ENCODE measurements at regions not wholly inside any gene's neighbourhood (a gene's known extent, or its start where the extent isn't known, plus 50 kb on each side); places are given as distances from the start of the nearest gene placed in this dataset.

DNA sequence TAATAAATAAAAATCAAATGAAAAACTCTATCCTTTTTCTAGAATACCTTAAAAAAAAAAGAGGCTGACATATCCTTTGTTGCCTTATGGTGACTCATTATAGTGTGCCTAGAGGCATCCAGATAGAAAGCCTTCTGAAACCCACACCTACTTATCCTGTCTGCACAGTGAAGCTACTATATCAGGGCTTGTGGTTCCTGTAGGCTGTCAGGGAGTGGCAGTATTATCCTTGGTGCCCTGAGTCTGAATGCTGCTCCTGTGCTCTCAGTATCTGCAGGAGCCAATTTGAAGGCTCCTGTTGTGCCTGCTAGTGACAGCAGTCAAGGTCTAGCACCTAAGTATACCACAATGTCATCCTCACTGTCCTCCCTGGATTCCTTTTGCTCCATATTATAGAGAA lies 168.4 kb upstream of the AVPR1A start:
- DNase-seq (ENCODE audit: low spot score) = no peak

- DNase-seq (ENCODE audit: low spot score) = no peak
Observed at GRCh38 chr12:63318933-63319332, 167.9 kb upstream of the AVPR1A start.

GRCh38 chr12:63318313-63318712 lies 167.3 kb upstream of the AVPR1A start:
- DNase-seq (ENCODE audit: low spot score) = no peak

- DNase-seq (ENCODE audit: low spot score) = no peak
Observed at GRCh38 chr12:63317880-63318279, 166.9 kb upstream of the AVPR1A start.

- no peak for DNase-seq (ENCODE audit: low spot score)
Observed at GRCh38 chr12:63317286-63317846, 166.4 kb upstream of the AVPR1A start.

GRCh38 chr12:63313139-63313538 lies 162.1 kb upstream of the AVPR1A start:
- no peak for DNase-seq (ENCODE audit: low spot score)

DNA sequence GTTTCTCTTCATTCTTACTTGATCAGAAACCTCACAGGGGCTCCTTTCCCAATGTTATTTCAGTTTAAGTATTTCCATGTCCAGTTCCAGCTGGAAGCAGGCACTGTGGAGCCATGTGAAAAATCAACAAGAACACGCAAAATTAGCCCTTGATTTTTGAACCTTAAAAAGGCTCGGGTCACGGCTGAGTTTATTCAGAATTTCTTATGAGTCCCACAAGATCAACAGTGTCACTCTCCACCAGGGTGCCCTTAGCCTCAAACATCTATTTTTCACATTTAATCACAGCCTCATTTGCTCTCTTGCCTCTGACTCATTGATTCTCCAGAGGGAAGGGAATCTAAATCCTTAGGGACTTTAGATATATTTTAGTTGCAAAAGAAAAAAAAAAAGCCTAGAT lies 157.7 kb upstream of the AVPR1A start:
- no peak for DNase-seq (ENCODE audit: low spot score)

GRCh38 chr12:63307849-63308248 lies 156.8 kb upstream of the AVPR1A start:
- no peak for DNase-seq (ENCODE audit: low spot score)

- no peak for DNase-seq (ENCODE audit: low spot score)
Observed at GRCh38 chr12:63305901-63306875, 155.2 kb upstream of the AVPR1A start.

DNA sequence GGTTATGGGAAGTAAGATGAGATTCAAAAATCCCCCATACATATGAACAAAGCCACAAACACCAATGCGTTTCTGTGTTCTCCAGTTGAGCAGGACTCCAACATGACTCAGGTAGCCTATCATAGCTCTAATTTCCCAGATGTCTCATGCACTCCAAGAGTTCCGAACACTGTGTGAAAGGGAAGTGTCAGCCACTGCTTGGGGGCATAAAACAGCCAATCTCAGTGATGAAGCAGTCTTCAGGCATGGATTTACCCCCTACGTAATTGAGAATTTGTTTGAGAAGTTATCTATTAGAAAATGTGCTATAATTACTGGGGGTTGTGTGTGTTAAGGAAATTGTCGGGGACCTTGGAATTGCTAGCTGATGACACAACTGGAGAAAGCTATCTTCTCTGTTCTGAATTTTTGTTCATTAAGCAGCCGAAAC lies 153.9 kb upstream of the AVPR1A start:
- no peak for DNase-seq (ENCODE audit: low spot score)

DNA sequence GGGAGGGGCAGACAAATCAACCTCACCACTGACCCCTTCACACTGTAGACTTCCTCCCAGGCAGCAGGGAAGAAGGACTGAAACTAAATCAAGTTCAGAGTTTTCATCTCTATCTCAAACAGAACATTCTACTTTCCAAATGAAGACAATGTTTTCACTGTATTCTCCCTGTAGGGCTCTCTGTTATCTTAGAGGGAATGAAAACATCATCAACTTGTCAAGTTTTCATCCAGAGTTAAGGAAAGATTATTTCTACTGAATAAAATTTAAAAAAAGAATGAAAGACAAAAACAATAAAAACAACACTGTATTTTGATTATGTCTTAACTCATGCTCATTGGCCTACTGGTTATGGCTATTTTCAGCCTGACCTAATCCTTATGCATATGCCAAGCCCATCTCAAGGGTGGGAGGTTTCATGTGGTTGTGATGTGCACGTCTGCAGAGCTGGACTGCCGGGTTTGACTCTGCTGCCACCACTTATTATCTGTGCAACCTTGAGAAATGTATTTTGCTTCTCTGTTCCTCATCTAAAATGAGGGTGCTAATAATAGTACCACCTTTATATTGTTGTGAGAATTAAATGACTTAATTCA lies 152.0 kb upstream of the AVPR1A start:
- DNase-seq (ENCODE audit: low spot score) = no peak

GRCh38 chr12:63302269-63302940 lies 151.4 kb upstream of the AVPR1A start:
- DNase-seq (ENCODE audit: low spot score) = no peak

DNA sequence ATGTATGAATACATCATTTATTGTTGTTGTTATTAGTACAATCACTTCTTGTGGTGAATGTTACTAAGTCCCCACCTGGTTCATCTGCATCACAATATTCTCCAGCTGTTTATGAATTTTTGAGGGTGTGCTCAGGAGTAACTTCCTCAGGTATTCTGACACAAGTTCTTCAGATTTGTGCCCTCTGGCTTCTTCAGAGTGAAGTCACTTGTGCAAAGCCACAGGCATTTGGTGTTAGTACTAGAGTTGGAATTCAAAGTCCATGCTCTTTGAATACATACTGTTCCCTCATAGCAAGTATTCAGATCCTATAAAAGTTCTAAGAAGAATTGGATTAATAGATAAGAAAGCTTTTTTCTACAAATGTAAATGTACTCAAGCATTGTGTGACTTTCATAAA lies 150.3 kb upstream of the AVPR1A start:
- DNase-seq (ENCODE audit: low spot score) = no peak

- no peak for DNase-seq (ENCODE audit: low spot score)
Observed at GRCh38 chr12:63298386-63298930, 147.5 kb upstream of the AVPR1A start.

- DNase-seq (ENCODE audit: low spot score) = peak; percentile 40
Observed at GRCh38 chr12:63294327-63294632, 143.3 kb upstream of the AVPR1A start.

DNA sequence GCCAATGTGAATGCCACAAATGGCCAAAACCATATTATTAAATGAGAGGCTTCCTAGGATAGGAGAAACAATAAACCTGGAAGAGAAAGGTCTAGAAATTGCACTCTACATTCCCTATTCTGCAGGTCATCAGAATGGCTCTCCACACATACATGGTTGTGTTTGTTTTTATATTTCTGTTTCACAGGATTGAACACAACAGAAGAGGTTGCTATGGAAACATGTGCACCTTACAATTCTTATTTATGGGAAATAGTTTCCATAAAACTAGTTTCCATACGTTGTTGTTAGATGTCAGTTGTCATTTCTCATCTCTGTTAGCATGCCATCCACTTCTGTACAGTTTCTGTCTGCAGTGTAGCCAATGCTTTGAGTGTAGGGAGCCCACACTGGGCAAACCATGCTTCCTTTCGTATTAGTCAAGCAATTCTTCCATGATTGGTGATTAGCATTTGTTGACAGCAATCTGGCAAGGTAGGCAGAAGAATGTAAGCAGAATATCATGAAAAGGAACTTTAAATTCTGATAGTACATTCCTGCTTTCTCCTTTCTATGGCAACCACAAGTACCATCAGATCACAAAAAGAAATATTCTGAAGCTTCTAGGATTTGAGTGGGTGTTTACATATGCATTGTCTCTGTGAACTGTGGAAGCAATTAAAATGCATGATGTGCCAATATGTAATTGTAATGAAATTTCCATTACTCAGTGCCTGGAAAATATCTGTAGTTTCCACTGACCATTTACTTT lies 141.6 kb upstream of the AVPR1A start:
- DNase-seq (ENCODE audit: low spot score) = no peak

GRCh38 chr12:63276537-63277365 lies 125.8 kb upstream of the AVPR1A start:
- peak; percentile 32 for DNase-seq (ENCODE audit: low spot score)

GRCh38 chr12:63266988-63267387 lies 116.0 kb upstream of the AVPR1A start:
- DNase-seq (ENCODE audit: low spot score) = no peak

DNA sequence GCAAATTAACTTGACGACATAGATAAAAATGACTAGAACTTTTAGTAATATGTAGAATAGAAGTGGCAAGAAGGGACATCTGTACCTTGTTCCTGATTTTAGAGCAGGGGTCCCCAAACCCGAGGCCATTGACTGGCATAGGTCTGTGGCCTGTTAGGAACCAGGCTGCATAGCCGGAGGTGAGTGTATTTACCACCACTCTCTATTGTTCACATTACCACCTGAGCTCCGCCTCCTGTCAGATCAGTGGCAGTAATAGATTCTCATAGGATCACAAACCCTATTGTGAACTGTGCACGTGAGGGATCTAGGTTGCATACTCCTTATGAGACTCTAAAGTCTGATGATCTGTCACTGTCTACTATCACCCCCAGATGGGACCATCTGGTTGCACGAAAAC lies 113.6 kb upstream of the AVPR1A start:
- no peak for DNase-seq (ENCODE audit: low spot score)

- DNase-seq (ENCODE audit: low spot score) = no peak
Observed at GRCh38 chr12:63250486-63250885, 99.5 kb upstream of the AVPR1A start.

DNA sequence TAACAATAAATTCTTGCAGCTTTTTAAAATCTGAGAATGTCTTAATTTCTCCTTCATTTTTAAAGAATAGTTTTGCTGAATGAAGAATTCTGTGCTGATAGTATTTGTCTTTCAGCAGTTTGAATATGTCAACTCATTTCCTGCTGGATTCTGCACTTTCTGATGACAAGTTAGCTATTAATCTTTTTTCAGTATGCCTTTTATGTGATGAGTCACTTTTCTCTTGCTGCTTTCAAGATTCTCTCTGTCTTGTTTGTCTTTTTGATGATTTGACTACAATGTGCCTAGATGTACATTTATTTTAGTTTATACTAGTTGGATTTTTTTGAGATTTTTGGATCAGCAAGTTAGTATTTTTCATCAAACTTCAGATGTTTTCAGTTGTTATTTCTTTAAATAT lies 87.9 kb upstream of the AVPR1A start:
- no peak for DNase-seq (ENCODE audit: low spot score)
